NCI-H2196 treated with DMSO at 0.1 percent for 48 hours (cell line): ENCODE measurements at regions not wholly inside any gene's neighbourhood (a gene's known extent, or its start where the extent isn't known, plus 50 kb on each side); places are given as distances from the start of the nearest gene placed in this dataset.
"Not testable (repeated sequence)": the region's sequence is repeated elsewhere in the genome, so short reads cannot be mapped to it uniquely, and the experiment has no call there.

Experiments used
- DNase-seq: peaks from one replicate; lab custom pipeline; 2025; ENCODE audit not compliant: unreplicated experiment; lab: John Stamatoyannopoulos, UW

DNA sequence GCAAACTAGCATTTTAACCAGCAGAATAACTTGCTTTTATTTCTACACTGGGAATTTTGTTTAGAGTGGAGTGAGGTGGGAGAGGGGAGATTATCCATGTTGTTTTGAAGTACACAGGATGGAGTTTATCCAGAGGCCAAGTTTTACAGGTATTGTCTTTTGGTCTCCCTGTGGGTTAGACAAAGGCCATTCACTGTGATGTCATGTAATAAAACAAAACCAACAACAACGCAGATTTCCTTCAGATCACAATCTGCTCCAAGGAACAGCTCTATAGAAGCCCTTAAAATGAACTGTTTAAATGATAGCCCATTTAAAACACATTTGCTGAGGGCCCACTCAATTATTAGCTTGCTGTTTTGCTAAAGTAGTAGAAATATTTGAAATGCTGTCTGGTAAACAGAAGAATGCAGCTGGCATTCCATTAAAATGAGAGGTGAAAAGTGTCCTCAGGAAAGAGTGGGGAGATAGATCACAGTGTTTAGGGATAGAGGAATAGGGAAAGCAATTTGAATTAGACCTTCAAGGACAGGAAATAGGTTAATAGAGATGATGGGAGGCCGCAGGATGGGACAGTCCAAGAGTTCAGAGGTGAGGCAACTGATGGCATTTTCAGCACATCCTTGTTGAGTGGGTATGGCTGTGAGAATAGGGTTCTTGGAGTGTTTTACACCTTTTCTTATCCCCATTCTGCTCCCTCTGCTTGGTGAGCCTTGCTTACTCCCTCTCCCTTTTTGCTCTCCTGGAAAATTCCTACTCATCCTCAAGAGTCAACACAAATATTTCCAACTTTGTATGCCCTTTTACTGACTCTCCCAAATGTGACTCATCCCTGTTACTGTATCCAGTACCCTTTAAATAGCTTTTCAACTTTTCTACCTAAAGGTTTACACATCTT is 140.1 kb upstream of the NR3C1 start:
- DNase-seq = no peak

DNA sequence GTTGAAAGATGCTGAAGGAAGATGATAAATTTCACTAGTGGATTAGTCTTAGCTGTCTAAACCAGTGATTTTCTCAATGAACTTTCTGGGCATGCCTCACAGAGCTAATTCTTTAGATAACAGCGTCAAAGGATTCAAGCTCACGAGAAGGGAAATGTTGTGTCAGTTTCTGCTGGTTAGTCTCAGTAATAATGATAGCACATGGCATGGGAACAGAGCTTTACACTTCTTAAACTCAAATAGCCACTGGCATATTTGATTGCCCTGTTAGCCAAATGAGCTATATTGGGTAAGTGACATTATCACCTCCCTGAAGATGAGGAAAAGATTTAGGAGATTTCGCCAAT is 139.3 kb upstream of the NR3C1 start:
- DNase-seq = no peak

DNA sequence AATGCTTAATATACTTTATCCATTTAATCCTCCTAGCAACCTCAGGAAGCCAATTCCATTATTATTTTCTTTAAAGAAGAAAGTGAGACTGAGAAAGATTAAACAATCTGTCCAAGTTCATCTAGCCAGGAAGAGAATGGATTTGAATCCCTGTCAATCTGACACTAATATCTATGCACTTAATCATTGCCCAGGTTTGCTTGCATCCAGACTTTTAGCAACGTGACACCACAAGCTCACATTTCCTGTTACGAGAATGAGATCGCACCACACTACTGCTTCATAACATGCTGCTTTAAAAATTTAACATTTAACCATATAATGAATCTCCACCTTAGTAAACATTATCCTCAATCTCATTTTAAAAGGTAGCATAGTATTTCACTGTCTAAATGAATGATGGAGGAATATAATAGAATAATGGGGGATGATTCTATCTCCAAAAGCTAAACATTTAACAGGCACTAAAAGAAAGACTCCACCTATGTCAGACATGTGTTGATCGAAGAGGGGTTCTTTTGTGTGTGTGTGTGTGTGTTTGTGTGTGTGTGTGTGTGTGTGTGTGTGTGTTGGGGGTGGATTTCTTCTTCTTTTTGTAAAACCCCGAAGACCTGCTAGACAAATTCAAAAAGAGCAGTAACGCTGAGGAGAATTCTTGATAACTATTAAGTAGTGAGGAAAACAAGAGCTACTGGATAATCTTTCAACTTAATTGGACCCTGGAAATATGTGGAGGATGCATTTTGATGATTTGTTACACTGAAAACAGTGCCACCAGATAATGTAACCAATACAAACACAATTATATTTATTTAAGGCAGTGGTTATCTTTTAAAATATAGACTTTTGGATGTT is 138.7 kb upstream of the NR3C1 start:
- DNase-seq = no peak

DNA sequence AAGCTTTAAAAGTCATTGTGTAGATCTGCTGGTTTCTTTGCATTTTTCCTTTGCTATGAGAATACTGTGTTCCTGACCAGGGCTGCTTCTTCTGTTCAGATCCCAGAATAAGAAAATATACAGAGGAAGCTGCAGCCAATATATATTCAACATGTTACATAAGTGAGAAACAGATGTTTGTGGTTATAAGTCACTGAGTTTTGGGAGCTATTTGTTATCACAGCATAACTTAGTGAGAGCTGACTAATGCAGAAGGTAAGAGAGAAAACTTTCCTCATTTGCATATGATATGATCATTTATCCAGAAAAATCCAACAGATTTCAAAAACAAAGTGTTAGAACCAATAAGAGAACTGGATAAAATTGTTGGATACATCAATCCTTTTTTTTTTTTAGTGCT is 136.3 kb upstream of the NR3C1 start:
- DNase-seq = no peak

DNA sequence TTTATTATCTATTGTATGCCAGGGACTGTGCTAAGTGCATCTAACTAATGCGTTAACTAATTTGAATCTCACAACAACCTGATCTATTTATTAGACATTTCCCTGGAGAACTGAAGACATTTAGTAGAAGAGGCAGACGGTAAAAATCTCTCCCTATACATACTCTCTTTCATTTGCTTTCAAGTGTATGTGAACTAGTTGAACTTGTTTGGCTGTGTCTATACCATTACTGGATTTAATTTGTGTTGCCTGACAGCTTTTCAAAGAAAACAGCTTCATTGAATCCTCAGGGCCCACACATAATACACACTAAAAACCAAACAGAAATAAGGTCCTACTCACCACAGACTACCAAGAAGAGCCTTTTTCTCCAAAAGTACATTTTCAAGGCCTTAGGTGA is 133.6 kb upstream of the NR3C1 start:
- no peak for DNase-seq

DNA sequence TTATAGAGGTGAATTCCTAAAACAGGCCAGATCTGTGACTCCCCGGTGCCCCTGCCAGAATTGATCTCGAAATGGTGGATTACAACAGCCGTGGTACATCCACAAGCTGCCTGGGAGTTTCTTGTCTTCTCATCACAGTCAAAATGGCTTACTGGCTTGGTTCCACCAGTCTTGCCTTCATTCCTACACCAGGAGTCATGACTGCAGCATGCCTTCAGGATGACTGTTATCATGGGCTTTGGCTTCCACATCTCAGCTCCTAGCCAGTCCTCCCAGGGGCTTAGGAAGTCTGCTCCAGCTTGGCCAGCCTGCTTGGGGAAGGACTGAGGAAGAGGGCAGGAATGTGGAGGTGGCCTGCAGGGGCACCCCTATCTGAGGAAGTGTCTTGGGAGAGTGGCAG is 132.9 kb upstream of the NR3C1 start:
- DNase-seq = no peak

DNA sequence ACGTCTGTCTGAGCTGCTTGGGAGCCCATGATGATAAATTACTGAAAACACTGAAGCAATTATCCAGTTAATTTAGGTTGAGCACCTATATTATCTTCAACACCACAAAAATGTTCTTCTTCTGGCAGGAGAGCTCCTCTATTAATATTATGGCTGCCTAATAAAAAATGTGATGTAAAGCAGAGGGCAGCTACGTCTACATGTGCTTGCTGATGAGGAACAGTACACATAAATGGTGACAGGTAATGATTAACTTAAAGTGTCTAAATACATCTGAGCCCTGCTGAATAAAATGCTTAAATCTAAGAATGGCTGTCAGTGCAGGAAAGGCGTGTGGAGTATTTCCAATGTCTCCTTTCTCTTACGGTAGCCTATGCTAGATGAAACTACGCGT is 131.3 kb upstream of the NR3C1 start:
- no peak for DNase-seq

DNA sequence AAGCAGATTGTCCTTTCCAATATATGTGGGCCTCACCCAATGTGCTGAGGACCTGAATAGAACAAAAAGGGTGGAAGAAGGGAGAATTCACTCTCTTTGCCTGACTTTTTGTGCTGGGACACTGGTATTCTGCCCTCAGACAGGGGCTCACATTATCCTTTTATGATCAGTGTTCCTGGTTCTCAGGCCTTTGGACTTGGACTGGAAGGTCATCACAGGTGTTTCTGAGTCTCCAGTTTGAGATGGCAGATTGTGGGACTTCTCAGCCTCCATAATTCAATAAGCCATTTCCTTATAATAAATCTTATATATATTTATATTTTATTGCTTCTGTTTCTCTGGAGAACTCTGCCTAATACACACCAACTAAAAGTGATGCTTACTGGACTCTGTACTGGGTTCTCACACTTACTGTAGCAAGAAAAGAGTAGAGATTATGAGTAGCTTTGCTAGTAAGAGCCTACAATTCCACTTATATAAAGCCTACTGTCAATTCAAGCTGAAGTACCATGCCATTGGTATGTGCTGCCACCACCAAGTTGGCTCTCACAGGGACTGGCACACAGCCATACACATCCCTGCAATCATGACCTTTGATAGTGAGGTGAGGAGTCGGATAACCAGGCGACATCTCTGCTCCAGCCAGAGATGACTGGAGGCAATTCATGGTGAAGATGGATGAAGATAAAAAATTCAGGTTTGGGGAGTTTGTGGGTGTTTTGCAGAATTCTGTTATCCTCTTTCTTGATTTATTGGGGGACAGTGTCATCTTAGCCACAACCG is 130.7 kb upstream of the NR3C1 start:
- no peak for DNase-seq

DNA sequence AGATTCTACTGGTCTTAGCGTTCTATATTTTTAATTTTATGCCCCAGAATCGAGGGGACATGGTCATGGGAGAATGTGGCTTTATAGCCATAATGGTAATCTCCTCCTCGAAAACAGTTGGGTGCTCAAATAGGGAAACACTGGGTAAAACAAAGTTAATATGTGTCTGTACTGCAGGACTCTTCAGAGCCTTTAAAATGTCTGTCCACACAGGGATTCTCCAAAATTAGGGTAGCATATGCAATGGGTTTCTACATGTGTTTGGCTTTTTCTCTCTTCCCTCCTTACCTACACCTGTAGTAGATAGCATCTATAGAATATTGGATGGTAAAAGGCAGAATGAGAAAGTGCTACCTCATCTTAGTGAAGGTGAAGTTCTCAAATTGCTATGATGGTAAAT is 130.0 kb upstream of the NR3C1 start:
- no peak for DNase-seq

DNA sequence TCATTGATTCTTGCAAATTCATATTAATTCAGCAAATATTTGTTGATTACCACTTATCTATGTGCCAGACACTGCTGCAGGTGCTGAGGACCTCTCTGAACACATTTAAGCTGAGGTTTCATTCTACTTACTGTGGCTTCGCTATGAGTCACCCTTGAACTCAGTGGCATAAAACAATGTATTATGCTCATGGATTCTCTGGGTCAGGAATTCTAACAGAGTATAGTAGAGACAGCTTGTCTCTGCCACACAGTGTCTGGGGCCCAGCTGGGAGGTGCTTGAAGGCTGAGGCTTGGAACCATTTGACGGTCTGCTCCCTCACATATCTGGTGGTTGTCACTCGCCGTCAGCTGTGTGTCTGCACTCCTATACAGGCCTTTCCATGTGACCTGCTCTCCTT is 124.3 kb upstream of the NR3C1 start:
- no peak for DNase-seq

DNA sequence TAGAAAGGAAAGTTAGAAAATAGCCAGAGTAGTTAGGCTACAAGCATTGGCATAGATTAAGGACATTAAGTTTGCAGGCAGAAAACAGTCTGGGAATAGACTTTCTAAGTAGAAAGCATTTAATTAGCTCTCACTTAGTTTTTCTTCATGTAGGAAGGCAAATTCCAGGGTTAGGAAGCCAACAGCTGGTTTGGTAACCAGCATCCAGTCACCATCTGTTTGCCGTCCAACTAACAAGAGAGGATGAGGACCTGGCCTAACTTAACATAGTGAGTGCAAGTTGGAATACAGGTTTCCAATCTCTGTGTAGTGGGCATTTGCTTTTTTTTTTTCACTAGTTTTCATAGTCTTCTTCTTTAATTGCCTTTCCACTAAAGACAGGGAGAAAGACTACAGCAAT is 121.7 kb upstream of the NR3C1 start:
- DNase-seq = no peak

DNA sequence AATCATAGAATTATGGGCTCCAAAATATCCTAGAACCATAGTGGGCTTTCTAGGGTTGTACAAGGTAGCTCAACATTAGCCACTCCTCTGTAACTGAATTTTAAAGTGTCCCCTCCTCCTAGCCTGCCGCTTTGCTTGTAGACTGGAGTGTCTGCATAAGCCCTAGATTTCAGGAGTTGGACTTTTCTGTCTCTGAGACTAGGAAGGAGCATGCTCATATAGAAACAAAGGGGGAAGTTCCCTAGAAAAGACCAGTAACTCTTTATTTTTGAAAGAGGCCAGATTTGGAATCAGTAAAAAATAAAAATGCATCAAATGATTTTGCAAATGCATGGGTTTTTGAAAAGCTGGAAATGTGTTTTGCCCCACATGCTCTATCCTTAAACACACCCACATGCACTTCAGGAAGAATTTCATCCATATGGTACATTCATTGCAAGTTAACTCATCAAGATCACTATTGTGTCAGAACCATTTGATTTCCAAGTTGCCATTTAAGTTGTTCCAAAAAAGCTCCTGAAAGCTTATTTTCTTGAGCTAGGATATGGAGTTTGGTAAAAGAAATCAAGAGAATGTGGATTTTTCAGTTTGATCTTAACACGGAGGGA is 121.0 kb upstream of the NR3C1 start:
- DNase-seq = no peak

DNA sequence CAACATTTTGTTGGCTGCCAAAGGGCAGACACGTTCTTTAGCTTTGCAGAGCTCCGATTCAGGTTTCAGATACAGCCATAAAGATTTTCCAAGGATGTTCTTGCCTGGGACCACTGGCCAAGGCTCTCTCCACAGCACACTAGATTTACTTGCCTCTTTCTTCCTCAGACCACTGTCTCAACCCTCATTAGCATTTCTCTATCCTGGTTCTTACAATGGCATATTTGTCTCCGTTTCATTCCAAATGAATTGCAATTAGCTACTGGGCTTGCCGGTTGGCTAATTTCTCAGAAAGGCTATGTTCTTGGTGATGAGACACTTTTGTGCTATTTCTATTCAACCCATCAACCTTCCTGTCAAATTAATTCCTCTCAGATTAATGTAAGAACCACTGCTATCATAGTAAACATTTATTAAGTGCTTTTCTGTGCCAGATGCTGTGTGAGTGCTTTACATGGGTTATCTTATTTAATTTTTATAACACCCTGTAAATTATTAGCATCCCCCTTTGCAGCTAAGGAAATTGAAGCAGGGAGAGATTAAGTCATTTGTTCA is 118.4 kb upstream of the NR3C1 start:
- no peak for DNase-seq

DNA sequence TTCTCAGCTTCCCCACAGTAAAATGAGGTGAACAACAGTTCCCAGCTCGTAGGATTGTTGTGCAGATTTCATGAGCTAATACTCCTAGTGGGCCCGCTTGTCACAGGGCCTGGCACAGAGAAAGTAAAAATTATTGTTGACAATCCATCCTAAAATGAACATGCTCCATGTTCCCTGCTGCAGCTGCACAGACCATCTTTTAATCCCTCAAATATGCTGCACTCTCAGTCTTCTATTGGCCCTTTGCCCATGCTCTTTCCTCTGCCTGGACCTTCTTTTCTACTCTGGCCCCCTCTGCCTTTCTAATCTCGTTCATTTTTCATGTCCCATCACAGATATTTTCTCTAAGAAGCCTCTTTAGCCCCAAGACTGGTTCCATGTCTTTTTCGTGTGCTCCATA is 117.7 kb upstream of the NR3C1 start:
- no peak for DNase-seq

DNA sequence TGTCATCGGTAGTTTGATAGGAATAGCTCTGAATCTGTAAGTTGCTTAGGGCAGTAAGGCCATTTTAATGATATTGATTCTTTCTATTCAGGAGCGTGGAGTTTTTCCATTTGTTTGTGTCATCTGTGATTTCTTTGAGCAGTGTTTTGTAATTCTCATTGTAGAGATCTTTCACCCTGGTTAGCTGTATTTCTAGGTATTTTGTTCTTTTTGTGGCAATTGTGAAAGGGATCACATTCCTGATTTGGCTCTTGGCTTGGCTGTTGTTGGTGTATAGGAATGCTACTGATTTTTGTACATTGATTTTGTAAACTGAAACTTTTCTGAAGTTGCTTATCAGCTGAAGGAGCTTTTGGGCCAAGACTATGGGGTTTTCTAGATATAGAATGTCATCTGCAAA is 115.7 kb upstream of the NR3C1 start:
- DNase-seq = not testable (repeated sequence)

DNA sequence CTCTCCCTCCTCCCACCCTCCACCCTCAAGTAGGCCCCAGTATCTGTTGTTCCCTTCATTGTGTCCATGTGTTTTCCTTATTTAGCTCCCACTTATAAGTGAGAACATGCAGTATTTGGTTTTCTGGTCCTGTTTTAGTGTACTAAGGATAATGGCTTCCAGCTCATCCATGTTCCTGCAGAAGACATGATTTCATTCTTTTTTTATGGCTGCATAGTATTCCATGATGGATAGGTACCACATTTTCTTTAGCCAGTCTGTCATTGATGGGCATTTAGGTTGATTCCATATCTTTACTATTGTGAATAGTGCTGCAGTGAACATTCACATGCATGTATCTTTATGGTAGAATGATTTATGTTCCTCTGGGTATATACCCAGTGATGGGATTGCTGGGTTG is 114.3 kb upstream of the NR3C1 start:
- DNase-seq = not testable (repeated sequence)

DNA sequence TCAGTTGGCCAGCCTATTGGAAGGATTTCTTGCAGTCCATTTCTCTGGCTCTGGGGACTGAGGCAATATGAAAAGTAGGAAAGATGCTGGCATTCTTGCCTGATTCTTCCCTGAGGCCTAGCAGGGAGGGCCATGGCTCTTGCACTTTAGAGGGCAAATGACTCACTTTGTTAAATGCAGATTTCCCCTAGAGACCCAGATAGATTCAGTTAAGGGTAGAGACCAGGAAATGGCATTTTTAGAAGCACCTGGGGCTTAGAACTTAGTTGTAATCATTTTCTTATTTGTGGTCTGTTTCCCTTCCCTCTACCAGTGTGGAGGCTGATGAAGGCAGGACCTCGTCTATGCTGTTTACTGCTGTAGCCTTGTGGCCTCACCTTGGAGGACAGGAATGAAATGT is 112.8 kb upstream of the NR3C1 start:
- DNase-seq = no peak

DNA sequence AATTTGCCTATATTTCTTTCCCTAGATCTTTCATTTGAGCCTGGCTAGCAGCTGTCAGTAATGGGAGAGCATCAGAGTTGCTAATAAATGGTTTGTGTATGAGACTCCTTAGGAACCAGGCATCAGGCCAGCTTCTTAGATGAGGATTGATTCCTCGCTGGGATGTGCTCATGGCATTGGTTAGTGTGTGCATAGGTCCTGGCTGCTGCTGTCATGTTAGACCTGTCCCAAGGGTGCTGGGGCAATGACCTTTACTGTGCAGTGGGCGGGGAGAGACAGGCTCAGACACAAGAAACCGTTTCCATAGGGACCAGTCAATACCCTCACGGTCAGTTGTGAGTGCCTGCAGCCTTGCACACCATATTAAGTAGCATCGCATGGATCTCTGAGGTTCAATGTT is 112.3 kb upstream of the NR3C1 start:
- DNase-seq = no peak

DNA sequence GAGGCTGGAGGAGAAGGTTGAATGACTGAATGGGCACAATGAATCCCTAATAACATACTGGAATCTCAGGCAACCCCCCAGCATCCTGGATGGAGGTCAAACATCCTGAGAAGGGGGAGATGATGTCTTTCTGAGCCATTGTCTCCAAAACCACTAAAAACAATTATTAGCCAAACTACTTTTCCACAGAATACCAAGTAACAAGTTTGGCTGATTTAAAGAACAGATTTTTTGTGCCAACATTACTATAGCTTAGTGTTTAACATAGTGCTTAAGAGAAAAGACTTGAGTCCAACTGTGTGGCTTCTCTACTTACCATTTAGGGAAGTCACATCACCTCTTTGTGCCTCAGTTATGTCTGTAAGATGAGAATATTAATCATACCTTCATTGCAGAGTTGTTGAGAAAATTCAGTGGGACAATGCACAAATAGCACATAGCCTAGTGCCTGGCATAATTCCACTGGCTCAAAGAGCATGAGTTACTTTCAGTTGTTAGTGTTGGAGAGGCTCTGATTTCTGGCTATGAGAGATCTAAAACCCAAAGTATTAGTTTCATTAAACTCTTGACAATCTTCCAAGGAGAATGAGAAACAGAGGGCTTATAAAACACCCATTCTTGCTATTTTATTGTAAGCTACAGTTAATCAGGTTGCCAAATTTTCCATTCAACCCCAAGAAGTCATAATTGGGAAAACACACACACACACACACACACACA is 111.3 kb upstream of the NR3C1 start:
- no peak for DNase-seq

DNA sequence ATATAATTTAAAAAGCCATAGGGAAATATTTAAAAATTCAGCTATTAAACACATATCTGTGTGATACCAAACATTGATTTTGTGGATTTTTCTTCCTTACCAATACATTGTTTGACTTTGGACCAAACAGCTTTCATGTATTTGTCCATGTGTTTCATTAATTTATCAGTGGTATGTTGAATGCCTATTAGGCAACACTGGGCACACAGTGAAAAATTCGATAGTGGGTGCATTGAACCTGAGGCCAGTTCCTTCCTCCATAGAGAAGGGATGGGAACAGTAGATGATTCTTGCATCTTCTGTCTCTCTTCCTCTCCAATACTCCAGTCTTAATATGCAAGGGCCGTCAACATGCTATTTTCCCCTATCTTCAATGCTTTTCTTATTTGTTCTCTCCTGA is 110.2 kb upstream of the NR3C1 start:
- no peak for DNase-seq
